BLaER1 (cell line): ENCODE measurements at regions not wholly inside any gene's neighbourhood (a gene's known extent, or its start where the extent isn't known, plus 50 kb on each side); places are given as distances from the start of the nearest gene placed in this dataset.

ENCODE experiments used
- H3K27ac ChIP-seq: shearing (Covaris generic); formaldehyde crosslinking; 2 replicates; pipeline ENCODE4 v1.8.1; 2022
- H3K27me3 ChIP-seq: shearing (Covaris generic); formaldehyde crosslinking; 2 replicates; pipeline ENCODE4 v1.8.1; 2022
- H3K36me3 ChIP-seq: shearing (Covaris generic); formaldehyde crosslinking; 2 replicates; pipeline ENCODE4 v1.8.1; 2022
- H3K4me1 ChIP-seq: shearing (Covaris generic); formaldehyde crosslinking; 2 replicates; pipeline ENCODE4 v1.8.1; 2022
- H3K4me2 ChIP-seq: shearing (Covaris generic); formaldehyde crosslinking; 2 replicates; pipeline ENCODE4 v1.8.1; 2022
- H3K4me3 ChIP-seq: shearing (Covaris generic); formaldehyde crosslinking; 2 replicates; pipeline ENCODE4 v1.8.1; 2022
- H3K9ac ChIP-seq: shearing (Covaris generic); formaldehyde crosslinking; 2 replicates; pipeline ENCODE4 v1.8.1; 2022
- H3K9me3 ChIP-seq: shearing (Covaris generic); formaldehyde crosslinking; 2 replicates; pipeline ENCODE4 v1.8.1; 2022
- H4K20me1 ChIP-seq: shearing (Covaris generic); formaldehyde crosslinking; 2 replicates; pipeline ENCODE4 v1.8.1; 2022
- Cebpa-rat ChIP-seq: shearing (Covaris generic); IDR thresholded peaks from 2 replicates; pipeline ENCODE4 v1.8.1; 2022

DNA sequence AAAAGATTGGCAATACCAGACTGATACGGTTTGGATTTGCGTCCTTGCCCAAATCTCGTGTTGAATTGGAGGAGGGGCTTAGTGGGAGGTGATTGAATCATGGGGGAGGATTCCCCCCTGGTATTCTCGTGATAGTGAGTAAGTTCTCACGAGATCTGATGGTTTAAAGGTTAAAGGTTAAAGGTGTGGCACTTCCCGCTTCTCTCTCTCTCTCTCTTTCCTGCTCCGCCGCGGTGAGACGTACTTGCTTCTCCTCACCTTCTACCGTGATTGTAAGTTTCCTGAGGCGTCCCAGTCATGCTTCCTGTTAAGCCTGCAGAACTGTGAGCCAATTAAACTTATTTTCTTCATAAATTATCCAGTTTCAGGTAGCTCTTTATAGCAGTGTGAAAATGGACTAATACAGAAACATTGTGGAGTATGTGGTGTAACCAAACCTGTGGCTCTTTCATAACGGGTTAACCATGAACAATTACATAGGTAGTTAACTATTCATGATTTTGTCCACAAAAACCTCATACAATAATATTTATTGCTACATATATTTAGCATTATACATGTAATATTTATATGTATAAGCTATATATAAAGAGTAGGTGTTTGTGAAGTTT lies 107.5 kb downstream of the ANXA1 start:
- no peak overlapping the region for H3K4me3 ChIP-seq
- no peaks in the 10 kb centered on the region for H3K36me3 ChIP-seq
- TF ChIP-seq Cebpa-rat = no peak
- H3K4me1 ChIP-seq = no peaks in the 10 kb centered on the region
- no peaks in the 10 kb centered on the region; the same call in 1 of the 2 replicates for H3K9me3 ChIP-seq
- H3K9ac ChIP-seq = no peak overlapping the region
- H3K27me3 ChIP-seq = no peaks in the 10 kb centered on the region
- no peak overlapping the region for H3K4me2 ChIP-seq
- H4K20me1 ChIP-seq = no peaks in the 10 kb centered on the region
- H3K27ac ChIP-seq = no peak overlapping the region

DNA sequence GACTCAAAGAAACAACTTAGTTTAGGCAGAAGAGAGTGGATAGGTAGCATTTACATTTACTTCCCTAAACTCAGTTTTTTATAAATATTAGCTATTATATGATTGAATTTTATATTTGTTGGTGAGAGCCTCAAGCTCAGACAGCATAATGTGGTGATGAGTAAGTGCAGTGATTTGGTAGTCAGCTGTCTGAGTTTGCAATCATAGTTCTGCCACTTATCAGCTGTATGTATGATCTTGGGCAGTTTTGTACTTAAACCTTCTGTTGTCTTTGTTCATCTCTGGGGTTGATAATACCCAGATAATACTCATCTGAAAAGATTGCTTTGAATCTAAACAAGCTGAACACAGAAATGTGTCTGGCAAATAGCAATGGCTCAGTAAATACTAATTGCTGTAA lies 108.8 kb downstream of the ANXA1 start:
- no peaks in the 10 kb centered on the region for H3K4me1 ChIP-seq
- no peak overlapping the region for H3K4me3 ChIP-seq
- H3K36me3 ChIP-seq = no peaks in the 10 kb centered on the region
- H4K20me1 ChIP-seq = no peaks in the 10 kb centered on the region
- no peaks in the 10 kb centered on the region; the same call in 1 of the 2 replicates for H3K9me3 ChIP-seq
- H3K27ac ChIP-seq = no peak overlapping the region
- no peak overlapping the region for H3K4me2 ChIP-seq
- no peak overlapping the region for H3K9ac ChIP-seq
- no peak for TF ChIP-seq Cebpa-rat
- no peaks in the 10 kb centered on the region for H3K27me3 ChIP-seq

DNA sequence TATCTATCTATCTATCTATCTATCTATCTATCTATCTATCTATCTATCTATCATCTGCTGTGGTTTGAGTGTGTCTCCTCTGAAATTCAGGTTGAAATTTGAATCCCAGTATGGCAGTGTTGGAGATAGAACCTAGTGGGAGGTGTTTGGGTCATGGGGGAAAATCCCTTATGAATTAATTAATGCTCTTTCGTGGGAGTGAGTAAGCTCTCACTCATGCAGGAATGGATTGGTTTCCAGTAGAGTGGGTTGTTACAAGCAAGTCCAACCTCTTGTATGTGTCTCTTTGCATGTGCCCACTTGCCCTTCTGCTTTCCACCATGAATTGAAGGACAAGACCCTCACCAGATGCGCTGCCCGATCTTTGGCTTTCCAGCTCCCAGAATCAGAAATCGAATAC lies 113.0 kb downstream of the ANXA1 start:
- Histone ChIP-seq H3K27me3 (no peaks in the 10 kb centered on the region), H3K4me1 (no peaks in the 10 kb centered on the region), H3K4me2 (no peak overlapping the region), H3K36me3 (no peaks in the 10 kb centered on the region), H3K4me3 (no peak overlapping the region), H3K9me3 (no peaks in the 10 kb centered on the region), H3K27ac (no peak overlapping the region), H4K20me1 (no peaks in the 10 kb centered on the region), H3K9ac (no peak overlapping the region)
- no peak for TF ChIP-seq Cebpa-rat

GRCh38 chr9:73265876-73266275 lies 114.2 kb downstream of the ANXA1 start:
- no peaks in the 10 kb centered on the region for H3K9me3 ChIP-seq
- no peak overlapping the region for H3K4me3 ChIP-seq
- H3K4me1 ChIP-seq = no peaks in the 10 kb centered on the region
- H3K27me3 ChIP-seq = no peaks in the 10 kb centered on the region
- TF ChIP-seq Cebpa-rat = no peak
- H3K4me2 ChIP-seq = no peak overlapping the region
- H3K27ac ChIP-seq = no peak overlapping the region
- no peaks in the 10 kb centered on the region for H3K36me3 ChIP-seq
- no peaks in the 10 kb centered on the region for H4K20me1 ChIP-seq
- no peak overlapping the region for H3K9ac ChIP-seq

DNA sequence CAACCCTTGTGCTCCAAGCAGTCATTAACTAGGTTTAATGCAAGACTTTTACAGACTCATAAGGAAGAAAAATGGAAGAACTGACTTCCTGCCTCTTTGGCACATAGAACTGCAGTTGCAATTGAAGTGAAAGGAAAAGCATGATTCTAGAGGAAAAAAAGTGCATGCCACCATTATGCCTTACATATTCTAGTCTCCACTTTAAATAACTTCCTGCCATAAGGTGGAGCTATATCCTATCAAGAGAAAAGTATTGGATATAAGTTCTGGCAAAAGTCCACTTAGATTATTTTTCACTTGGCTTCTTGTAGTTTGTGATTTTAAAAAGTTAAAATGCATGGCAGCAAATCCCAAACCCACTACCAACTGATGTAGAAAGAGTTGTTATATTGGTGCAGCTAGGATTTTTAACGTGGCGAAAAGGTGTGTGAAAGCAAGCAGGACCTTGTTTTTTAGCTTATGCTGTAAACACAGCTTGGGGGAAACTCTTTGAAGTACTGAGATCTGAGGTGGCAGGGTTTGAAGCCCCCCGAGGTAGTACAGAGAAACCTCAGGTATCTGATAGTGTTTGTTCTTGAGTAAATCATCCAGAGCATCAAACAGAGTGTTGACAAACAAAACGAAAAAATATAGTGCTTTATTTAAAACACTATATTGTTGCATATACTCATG lies 117.9 kb downstream of the ANXA1 start:
- H3K4me3 ChIP-seq = no peak overlapping the region
- H3K36me3 ChIP-seq = no peaks in the 10 kb centered on the region
- no peaks in the 10 kb centered on the region for H3K27me3 ChIP-seq
- H3K27ac ChIP-seq = no peak overlapping the region
- no peaks in the 10 kb centered on the region for H3K4me1 ChIP-seq
- no peaks in the 10 kb centered on the region for H3K9me3 ChIP-seq
- H3K9ac ChIP-seq = no peak overlapping the region
- no peaks in the 10 kb centered on the region for H4K20me1 ChIP-seq
- no peak overlapping the region for H3K4me2 ChIP-seq
- no peak for TF ChIP-seq Cebpa-rat

DNA sequence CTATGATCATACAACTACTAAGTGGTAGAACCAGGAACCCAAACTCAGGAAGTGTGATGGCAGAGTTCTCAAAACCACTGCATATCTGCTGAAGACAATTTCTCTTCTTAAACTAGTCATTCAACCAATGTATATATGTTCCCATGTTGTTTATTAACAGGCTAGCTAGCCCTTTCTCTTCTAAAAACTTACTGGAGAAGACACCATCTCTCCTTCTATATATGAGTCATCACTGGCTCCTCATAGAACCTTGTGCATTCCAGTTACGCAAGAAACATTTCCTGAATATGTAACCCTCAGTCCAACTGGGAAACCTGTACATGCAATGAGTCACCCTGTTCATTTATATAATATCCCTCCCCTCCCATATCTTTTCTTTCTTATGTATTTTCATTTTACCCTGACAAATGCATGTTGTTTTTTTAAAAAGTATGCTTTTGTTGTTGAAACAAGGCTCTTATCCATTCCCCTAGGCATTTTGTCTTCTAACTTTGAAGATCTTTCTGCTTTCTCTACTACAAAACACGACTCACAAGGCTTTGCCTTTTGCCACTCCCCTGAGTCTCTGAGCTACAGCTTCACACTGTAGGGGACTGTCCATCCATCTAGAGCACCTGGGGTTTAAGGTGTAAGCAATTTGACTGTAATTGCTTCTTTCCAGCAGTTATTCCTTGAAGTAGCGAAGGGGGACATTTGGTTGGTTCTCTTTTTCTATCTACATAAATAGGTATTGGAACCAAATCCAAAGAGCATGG lies 119.5 kb downstream of the ANXA1 start:
- Histone ChIP-seq H3K27ac (no peak overlapping the region), H3K9ac (no peak overlapping the region), H3K9me3 (no peaks in the 10 kb centered on the region), H3K36me3 (no peaks in the 10 kb centered on the region), H4K20me1 (no peaks in the 10 kb centered on the region), H3K4me1 (no peaks in the 10 kb centered on the region), H3K4me3 (no peak overlapping the region), H3K4me2 (no peak overlapping the region), H3K27me3 (no peaks in the 10 kb centered on the region)
- no peak for TF ChIP-seq Cebpa-rat

DNA sequence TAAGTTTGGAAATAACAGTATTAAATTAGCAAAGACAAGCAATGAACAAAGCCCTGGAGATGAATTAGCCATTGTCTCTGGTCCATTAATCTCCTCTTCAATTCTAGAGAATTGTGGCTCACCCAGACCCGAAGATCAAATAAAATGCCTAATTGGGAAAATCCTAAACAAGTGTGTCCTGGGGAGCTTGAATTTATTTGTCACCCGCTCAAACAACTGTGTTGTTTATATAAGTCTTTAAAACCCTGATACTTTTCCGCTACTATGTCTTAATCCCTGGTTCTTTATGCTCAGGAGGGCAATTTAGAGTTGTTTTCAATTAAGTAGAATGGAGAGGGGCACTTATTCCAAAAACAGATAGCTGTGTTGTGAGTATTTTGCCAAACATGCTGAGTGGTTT lies 128.4 kb downstream of the ANXA1 start:
- Histone ChIP-seq H4K20me1 (no peaks in the 10 kb centered on the region), H3K27me3 (no peaks in the 10 kb centered on the region), H3K36me3 (no peaks in the 10 kb centered on the region), H3K4me2 (no peak overlapping the region), H3K4me1 (no peaks in the 10 kb centered on the region), H3K9ac (no peak overlapping the region), H3K9me3 (no peaks in the 10 kb centered on the region), H3K4me3 (no peak overlapping the region), H3K27ac (no peak overlapping the region)
- TF ChIP-seq Cebpa-rat = no peak

DNA sequence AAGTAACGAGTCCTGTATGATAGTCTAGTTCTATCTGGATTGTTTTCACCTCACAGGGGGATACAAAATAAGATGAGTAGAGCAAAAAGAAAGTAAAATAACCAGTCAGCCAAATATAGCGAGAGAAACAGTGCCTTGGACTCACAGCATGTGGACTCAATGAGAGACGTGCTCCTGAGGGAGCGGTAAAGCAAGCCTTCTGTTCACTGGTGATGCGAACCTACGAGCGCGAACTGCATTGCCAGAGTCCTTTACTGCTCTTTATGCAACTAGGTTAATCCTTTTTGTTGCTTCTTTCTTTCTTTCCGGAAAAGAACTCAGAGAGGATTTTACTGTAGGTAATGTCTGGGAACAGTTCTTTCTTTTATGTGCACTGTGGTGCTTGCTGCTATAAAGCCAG lies 132.7 kb downstream of the ANXA1 start:
- Histone ChIP-seq H3K4me2 (no peak overlapping the region), H3K4me1 (no peaks in the 10 kb centered on the region), H3K9me3 (no peaks in the 10 kb centered on the region), H4K20me1 (no peaks in the 10 kb centered on the region), H3K9ac (no peak overlapping the region), H3K36me3 (no peaks in the 10 kb centered on the region), H3K27me3 (no peaks in the 10 kb centered on the region), H3K27ac (no peak overlapping the region), H3K4me3 (no peak overlapping the region)
- TF ChIP-seq Cebpa-rat = no peak

DNA sequence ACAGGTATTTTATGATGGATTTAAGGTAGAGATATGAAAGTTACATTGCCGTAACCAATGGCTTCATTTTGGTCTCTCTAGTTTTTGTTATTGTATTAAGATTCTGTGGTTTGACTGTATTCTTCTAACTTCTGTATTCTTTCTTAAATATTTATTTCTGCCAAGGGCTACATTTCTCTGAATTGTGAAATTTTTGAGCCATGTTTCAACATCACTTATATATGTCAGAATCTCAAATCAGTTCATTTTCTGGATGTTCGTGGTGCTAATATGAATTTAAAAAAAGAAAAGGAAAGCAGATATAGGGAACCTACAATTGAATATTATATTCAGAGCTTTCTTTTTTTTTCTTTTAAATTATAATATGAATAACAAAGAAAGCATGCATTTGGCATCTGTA lies 142.7 kb downstream of the ANXA1 start:
- no peak for TF ChIP-seq Cebpa-rat

DNA sequence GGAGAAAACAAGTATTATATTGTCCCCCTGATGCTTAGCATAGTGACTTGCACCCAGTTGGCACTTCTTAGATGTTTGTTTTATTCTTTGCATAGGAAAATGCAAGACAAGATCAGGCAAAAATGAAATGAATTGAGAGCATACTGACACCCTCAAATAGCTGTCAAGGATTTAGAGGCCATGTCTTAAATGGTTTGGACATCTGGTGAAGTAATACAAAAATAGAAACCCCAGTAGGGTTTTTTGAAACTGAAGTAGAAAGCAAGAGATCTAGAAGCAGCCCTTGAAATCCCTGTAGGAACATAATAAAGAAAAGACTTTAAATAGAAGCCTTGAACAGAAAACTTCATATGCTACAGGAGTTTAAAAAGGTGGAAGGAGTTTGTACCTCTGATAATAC lies 174.3 kb downstream of the ANXA1 start:
- H3K4me1 ChIP-seq = no peaks in the 10 kb centered on the region
- no peaks in the 10 kb centered on the region for H3K9me3 ChIP-seq
- H3K9ac ChIP-seq = no peak overlapping the region
- no peaks in the 10 kb centered on the region for H3K27me3 ChIP-seq
- no peak overlapping the region for H3K27ac ChIP-seq
- TF ChIP-seq Cebpa-rat = no peak
- no peak overlapping the region for H3K4me2 ChIP-seq
- no peaks in the 10 kb centered on the region for H4K20me1 ChIP-seq
- H3K4me3 ChIP-seq = no peak overlapping the region
- no peaks in the 10 kb centered on the region for H3K36me3 ChIP-seq

More for the DNA sequence above, 142.7 kb downstream of the ANXA1 start:
- no peaks in the 10 kb centered on the region for H3K4me1 ChIP-seq
- H3K36me3 ChIP-seq = no peaks in the 10 kb centered on the region
- no peak overlapping the region for H3K9ac ChIP-seq
- no peak overlapping the region for H3K27ac ChIP-seq
- H3K27me3 ChIP-seq = no peaks in the 10 kb centered on the region
- no peak overlapping the region for H3K4me2 ChIP-seq
- no peaks in the 10 kb centered on the region for H4K20me1 ChIP-seq
- H3K9me3 ChIP-seq = 0 out of 2 replicates have a peak, but pooled peaks cover under 1% of the 10 kb centered on the region
- H3K4me3 ChIP-seq = no peak overlapping the region
